DOHH2 (cell line): ENCODE measurements at regions not wholly inside any gene's neighbourhood (a gene's known extent, or its start where the extent isn't known, plus 50 kb on each side); places are given as distances from the start of the nearest gene placed in this dataset.
"Not testable (repeated sequence)": the region's sequence is repeated elsewhere in the genome, so short reads cannot be mapped to it uniquely, and the experiment has no call there.

ENCODE experiments used
- H3F3A ChIP-seq: fragments of 200-600 bp; sonication (generic), shearing (Covaris generic); 2 replicates; pipeline ENCODE4 v1.6.0; 2016; ENCODE audit warnings: antibody characterized with exemption, mild to moderate bottlenecking; ENCODE audit not compliant: control insufficient read depth, insufficient read depth
- H3K27ac ChIP-seq: fragments of 200-600 bp; sonication (generic); 2 replicates; pipeline ENCODE4 v1.5.1; 2014; ENCODE audit warnings: low read depth, mild to moderate bottlenecking, low read length, moderate library complexity
- H3K27me3 ChIP-seq: fragments of 200-600 bp; sonication (generic); 2 replicates; pipeline ENCODE4 v1.6.1; 2014; ENCODE audit warnings: mild to moderate bottlenecking, low read length, mixed read lengths; ENCODE audit not compliant: control insufficient read depth
- H3K36me3 ChIP-seq: fragments of 200-600 bp; sonication (generic); 2 replicates; pipeline ENCODE4 v1.6.1; 2014; ENCODE audit warnings: mild to moderate bottlenecking, low read length, moderate library complexity, mixed read lengths; ENCODE audit not compliant: control insufficient read depth
- H3K4me1 ChIP-seq: fragments of 200-600 bp; sonication (generic); 2 replicates; pipeline ENCODE4 v1.6.1; 2014; ENCODE audit warnings: mild to moderate bottlenecking, low read length, mixed read lengths; ENCODE audit not compliant: control insufficient read depth
- H3K4me2 ChIP-seq: fragments of 200-600 bp; sonication (generic); 2 replicates; pipeline ENCODE4 v1.6.0; 2014; ENCODE audit warnings: mild to moderate bottlenecking, low read length, moderate library complexity
- H3K4me3 ChIP-seq: fragments of 200-600 bp; sonication (generic); 2 replicates; pipeline ENCODE4 v1.5.1; 2014; ENCODE audit warnings: mild to moderate bottlenecking, low read length, mixed read lengths
- H3K79me2 ChIP-seq: fragments of 200-600 bp; sonication (generic); 2 replicates; pipeline ENCODE4 v1.6.1; 2014; ENCODE audit warnings: mild to moderate bottlenecking, low read length, mixed read lengths; ENCODE audit not compliant: control insufficient read depth
- H3K9me2 ChIP-seq: fragments of 200-600 bp; sonication (generic); replicated peaks from 2 replicates; pipeline ENCODE4 v1.6.1; 2014; ENCODE audit warnings: mild to moderate bottlenecking, low read length, mixed read lengths; ENCODE audit not compliant: control insufficient read depth
- H3K9me3 ChIP-seq: fragments of 200-600 bp; sonication (generic); 2 replicates; pipeline ENCODE4 v1.6.1; 2014; ENCODE audit warnings: antibody characterized with exemption, low read length, mixed read lengths; ENCODE audit not compliant: control insufficient read depth, insufficient read depth
- H4K20me1 ChIP-seq: fragments of 200-600 bp; sonication (generic); 2 replicates; pipeline ENCODE4 v1.6.0; 2014; ENCODE audit warnings: low read depth, mild to moderate bottlenecking, antibody characterized with exemption, low read length, moderate library complexity; ENCODE audit not compliant: control insufficient read depth, insufficient read depth
- CTCF ChIP-seq: fragments of 200-600 bp; sonication (generic); IDR thresholded peaks from one replicate; pipeline ENCODE4 v1.5.1; 2014; ENCODE audit warnings: antibody characterized with exemption, mild to moderate bottlenecking, low read depth, low read length; ENCODE audit not compliant: poor library complexity, severe bottlenecking
- EZH2phosphoT487 ChIP-seq: fragments of 200-600 bp; sonication (generic); IDR thresholded peaks from 2 replicates; pipeline ENCODE4 v1.6.1; 2017; ENCODE audit warnings: borderline replicate concordance, mild to moderate bottlenecking, antibody characterized with exemption, low read length, moderate library complexity, mixed read lengths

GRCh38 chr6:166707045-166707444 is 80.0 kb upstream of the RPS6KA2 start:
- TF ChIP-seq CTCF (peak; percentile 29), EZH2phosphoT487 (no peak)
- no peak overlapping the region for H3K4me3 ChIP-seq
- no peaks in the 10 kb centered on the region for H3K9me3 ChIP-seq
- no peaks in the 10 kb centered on the region for H3K9me2 ChIP-seq
- H3K27me3 ChIP-seq = peaks cover 5% of the 10 kb centered on the region; the same call in 1 of the 2 replicates
- no peaks in the 10 kb centered on the region for H3K4me1 ChIP-seq
- no peaks in the 10 kb centered on the region for H4K20me1 ChIP-seq
- no peaks in the 10 kb centered on the region for H3K79me2 ChIP-seq
- H3K36me3 ChIP-seq = no peaks in the 10 kb centered on the region
- no peak overlapping the region for H3K4me2 ChIP-seq
- no peaks in the 10 kb centered on the region for H3F3A ChIP-seq
- no peak overlapping the region for H3K27ac ChIP-seq

GRCh38 chr6:166705069-166705468 is 78.0 kb upstream of the RPS6KA2 start:
- H3F3A ChIP-seq = no peaks in the 10 kb centered on the region
- no peaks in the 10 kb centered on the region for H3K9me2 ChIP-seq
- H3K4me3 ChIP-seq = no peak overlapping the region
- TF ChIP-seq CTCF (no peak), EZH2phosphoT487 (no peak)
- H3K4me1 ChIP-seq = no peaks in the 10 kb centered on the region
- peaks cover 5% of the 10 kb centered on the region for H3K27me3 ChIP-seq
- H3K79me2 ChIP-seq = no peaks in the 10 kb centered on the region
- H3K4me2 ChIP-seq = no peak overlapping the region
- H3K36me3 ChIP-seq = no peaks in the 10 kb centered on the region
- H3K9me3 ChIP-seq = no peaks in the 10 kb centered on the region
- H4K20me1 ChIP-seq = no peaks in the 10 kb centered on the region
- no peak overlapping the region for H3K27ac ChIP-seq

- H3K27me3 ChIP-seq = peaks cover 10% of the 10 kb centered on the region
- H3K4me2 ChIP-seq = no peak overlapping the region
- TF ChIP-seq EZH2phosphoT487 = no peak
- TF ChIP-seq CTCF = no peak
- no peaks in the 10 kb centered on the region for H3F3A ChIP-seq
- H3K4me3 ChIP-seq = no peak overlapping the region
- H3K27ac ChIP-seq = no peak overlapping the region
- H3K9me2 ChIP-seq = no peaks in the 10 kb centered on the region
- no peaks in the 10 kb centered on the region for H3K9me3 ChIP-seq
- no peaks in the 10 kb centered on the region for H4K20me1 ChIP-seq
- H3K36me3 ChIP-seq = no peaks in the 10 kb centered on the region
- no peaks in the 10 kb centered on the region for H3K79me2 ChIP-seq
- H3K4me1 ChIP-seq = no peaks in the 10 kb centered on the region
Observed at GRCh38 chr6:166704171-166704570, 77.1 kb upstream of the RPS6KA2 start.

- Histone ChIP-seq H3K4me3 (no peak overlapping the region), H3K9me2 (no peaks in the 10 kb centered on the region), H3K27me3 (peaks cover 15% of the 10 kb centered on the region), H3K9me3 (no peaks in the 10 kb centered on the region), H3K27ac (no peak overlapping the region), H3K79me2 (no peaks in the 10 kb centered on the region), H3K36me3 (no peaks in the 10 kb centered on the region), H3K4me2 (no peak overlapping the region), H3K4me1 (no peaks in the 10 kb centered on the region), H3F3A (no peaks in the 10 kb centered on the region), H4K20me1 (no peaks in the 10 kb centered on the region)
- TF ChIP-seq EZH2phosphoT487 = no peak
- TF ChIP-seq CTCF = no peak
Observed at GRCh38 chr6:166703149-166703710, 76.2 kb upstream of the RPS6KA2 start.

- not testable (repeated sequence) for H3F3A ChIP-seq, H4K20me1 ChIP-seq, H3K79me2 ChIP-seq, H3K9me3 ChIP-seq, H3K4me3 ChIP-seq, H3K36me3 ChIP-seq, H3K4me2 ChIP-seq, H3K9me2 ChIP-seq, H3K4me1 ChIP-seq, H3K27ac ChIP-seq
- peaks cover 23% of the 10 kb centered on the region for H3K27me3 ChIP-seq
Observed at GRCh38 chr6:166701424-166701823, 74.4 kb upstream of the RPS6KA2 start.
